ENCODE measurements at regions not wholly inside any gene's neighbourhood (a gene's known extent, or its start where the extent isn't known, plus 50 kb on each side); places are given as distances from the start of the nearest gene placed in this dataset.

DNA sequence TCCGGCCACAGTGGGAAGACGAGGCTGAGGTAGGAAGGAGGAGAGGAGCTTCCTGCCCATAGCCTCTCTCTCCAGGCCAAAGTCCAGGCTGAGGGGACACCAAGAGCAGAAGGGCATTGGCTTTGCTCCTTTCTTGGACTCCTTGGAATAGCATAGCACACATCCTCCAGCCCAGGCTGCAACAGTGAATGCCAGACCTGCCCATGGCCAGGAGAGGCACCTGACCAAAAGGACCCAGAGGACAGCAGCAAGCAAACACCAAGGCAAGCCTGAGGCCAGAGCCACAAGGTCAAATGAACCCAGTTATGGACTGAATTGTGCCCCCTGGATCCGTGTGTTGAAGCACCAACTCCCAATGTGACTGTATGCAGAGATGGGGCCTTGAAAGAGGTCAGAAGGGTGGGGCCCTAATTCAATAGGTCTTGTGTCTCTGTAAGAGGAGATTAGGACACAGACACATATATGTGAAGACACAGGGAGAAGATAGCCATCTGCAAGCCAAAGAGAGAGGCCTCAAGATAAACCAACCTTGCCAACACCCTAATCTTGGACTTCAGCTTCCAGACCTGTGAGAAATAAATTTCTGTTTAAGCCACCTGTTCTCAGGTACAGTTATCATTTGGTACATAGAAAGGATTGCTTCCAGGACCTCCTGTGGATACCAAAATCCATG is 126.5 kb upstream of the NXT1 start:
- ChIA-PET POLR2A (no interaction called here), CTCF (no interaction called here)
- no peak for DNase-seq (ENCODE audit: extremely low spot score)
- TF ChIP-seq SP1 (IDR thresholded peaks at IDR 0.05) (no peak), NFRKB (IDR thresholded peaks at IDR 0.05) (no peak), FOXM1 (IDR thresholded peaks at IDR 0.05; ENCODE audit: borderline replicate concordance) (no peak), TARDBP (IDR thresholded peaks at IDR 0.05) (no peak), HDGF (IDR thresholded peaks at IDR 0.05; ENCODE audit: borderline replicate concordance) (no peak), BHLHE40 (IDR thresholded peaks at IDR 0.05; ENCODE audit: borderline replicate concordance) (no peak)
- TF ChIP-seq, protein P1, sequence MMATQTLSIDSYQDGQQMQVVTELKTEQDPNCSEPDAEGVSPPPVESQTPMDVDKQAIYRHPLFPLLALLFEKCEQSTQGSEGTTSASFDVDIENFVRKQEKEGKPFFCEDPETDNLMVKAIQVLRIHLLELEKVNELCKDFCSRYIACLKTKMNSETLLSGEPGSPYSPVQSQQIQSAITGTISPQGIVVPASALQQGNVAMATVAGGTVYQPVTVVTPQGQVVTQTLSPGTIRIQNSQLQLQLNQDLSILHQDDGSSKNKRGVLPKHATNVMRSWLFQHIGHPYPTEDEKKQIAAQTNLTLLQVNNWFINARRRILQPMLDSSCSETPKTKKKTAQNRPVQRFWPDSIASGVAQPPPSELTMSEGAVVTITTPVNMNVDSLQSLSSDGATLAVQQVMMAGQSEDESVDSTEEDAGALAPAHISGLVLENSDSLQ (IDR thresholded peaks at IDR 0.05): no peak

DNA sequence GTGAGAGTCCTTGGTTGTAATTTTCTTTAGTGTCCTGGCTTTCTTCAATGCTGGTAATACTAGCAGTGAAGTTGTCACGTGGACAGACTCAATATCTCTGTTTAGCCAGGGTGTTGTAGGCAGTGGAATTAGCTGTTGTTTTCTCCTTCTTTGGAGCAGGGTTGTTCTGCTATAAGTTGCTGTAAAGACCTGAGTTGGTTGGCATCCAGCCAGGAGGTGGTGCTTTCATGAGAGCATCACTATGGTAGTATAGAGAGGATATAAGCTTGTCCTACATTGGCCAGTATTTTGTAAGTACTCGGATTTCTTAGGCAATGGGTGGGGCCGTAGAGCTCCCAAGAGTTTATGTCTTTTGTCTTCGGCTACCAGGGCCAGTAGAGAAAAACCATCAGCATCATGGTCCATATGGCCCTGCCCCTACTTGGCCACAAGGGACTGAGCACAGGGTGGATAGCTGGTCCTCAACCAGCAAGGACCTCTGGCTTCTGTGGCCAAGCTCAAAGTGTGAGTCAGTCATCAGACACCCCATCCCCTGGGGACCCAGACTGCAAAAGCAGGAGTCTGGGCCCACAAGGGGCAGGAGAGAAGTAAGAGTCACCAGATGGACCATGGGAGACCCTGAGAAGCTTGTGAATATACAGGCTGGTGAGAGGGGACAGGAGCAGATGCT is 127.9 kb upstream of the NXT1 start:
- POLR2A ChIA-PET: no interaction called here
- CTCF ChIA-PET: interaction anchor here (1.3 kb wide), 1 partner anchor 172 kb away, joined by 4 read pairs; no protein-coding TSS in a partner anchor

DNA sequence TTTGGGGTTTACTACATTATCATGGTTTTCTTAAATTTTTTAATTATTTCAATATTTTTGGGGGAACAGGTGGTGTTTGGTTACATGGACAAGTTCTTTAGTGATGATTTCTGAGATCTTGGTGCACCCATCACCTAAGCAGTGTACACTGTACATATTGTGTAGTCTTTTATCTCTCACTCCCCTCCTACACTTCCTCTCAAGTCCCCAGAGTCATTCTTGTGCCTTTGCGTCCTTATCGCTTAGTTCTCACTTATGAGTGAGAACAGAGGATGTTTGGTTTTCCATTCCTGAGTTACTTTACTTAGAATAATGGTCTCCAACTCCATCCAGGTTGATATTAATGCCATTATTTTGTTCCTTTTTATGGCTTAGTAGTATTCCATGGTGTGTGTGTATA is 130.9 kb upstream of the CD93 start:
- DNase-seq (ENCODE audit: extremely low spot score): no peak
- ChIA-PET CTCF (no interaction called here), POLR2A (no interaction called here)
- TF ChIP-seq TARDBP (IDR thresholded peaks at IDR 0.05) (no peak), ARNT (IDR thresholded peaks at IDR 0.05) (no peak), HDGF (IDR thresholded peaks at IDR 0.05; ENCODE audit: borderline replicate concordance) (no peak), SUZ12 (IDR thresholded peaks at IDR 0.05) (no peak), FOXK2 (IDR thresholded peaks at IDR 0.05) (no peak)

More for the DNA sequence above, 127.9 kb upstream of the NXT1 start:
- no peak for TF ChIP-seq ELF4 (IDR thresholded peaks at IDR 0.05)
- TF ChIP-seq BHLHE40 (IDR thresholded peaks at IDR 0.05; ENCODE audit: borderline replicate concordance): no peak
- TF ChIP-seq SUZ12 (IDR thresholded peaks at IDR 0.05): no peak
- TF ChIP-seq FOXA1 (IDR thresholded peaks at IDR 0.05): no peak
- TF ChIP-seq ZNF384 (IDR thresholded peaks at IDR 0.05): no peak
- TF ChIP-seq ARNT (IDR thresholded peaks at IDR 0.05): no peak
- no peak for TF ChIP-seq HDGF (IDR thresholded peaks at IDR 0.05; ENCODE audit: borderline replicate concordance)
- TF ChIP-seq SP1 (IDR thresholded peaks at IDR 0.05): no peak
- TF ChIP-seq, protein P1 (IDR thresholded peaks at IDR 0.05): no peak
- no peak for TF ChIP-seq NFRKB (IDR thresholded peaks at IDR 0.05)
- no peak for TF ChIP-seq L3MBTL2 (conservative IDR thresholded peaks at IDR 0.05)
- no peak for TF ChIP-seq CTBP1 (IDR thresholded peaks at IDR 0.05; ENCODE audit: borderline replicate concordance)
- TF ChIP-seq TARDBP (IDR thresholded peaks at IDR 0.05): no peak
- TF ChIP-seq LEF1 (IDR thresholded peaks at IDR 0.05; ENCODE audit: borderline replicate concordance): no peak
- no peak for TF ChIP-seq FOXM1 (IDR thresholded peaks at IDR 0.05; ENCODE audit: borderline replicate concordance)
- no peak for DNase-seq (ENCODE audit: extremely low spot score)

DNA sequence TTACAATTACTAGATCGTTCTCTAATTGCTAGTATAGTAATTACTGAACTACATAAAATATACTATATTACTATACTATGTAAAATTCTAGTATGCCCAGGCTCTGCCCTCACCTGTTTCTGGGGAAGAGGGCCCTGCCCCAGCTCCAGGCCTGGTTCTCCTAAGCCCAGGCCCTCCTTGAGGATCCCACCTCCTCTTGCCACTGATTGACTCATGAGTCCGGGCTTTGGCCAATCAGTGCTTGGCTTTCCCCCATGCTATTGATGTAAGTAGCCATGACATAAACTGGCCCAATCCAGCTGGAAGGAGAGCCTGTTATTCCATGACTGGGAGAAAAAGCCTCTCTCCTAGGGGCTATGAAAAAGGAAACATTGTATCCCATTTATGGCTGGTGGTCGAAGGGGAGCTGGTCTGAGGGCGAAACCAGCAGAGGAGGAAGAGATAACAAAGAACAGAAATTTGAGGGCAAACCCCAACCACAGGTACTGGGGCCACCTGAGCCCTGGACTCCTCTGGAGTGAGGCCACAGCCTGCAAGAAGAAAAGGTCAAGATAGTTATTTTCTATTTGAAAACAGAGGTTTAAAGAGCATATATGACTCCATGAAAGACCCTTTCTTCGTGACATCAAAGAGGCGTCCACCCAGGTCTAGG is 129.3 kb upstream of the CD93 start:
- TF ChIP-seq NFRKB (IDR thresholded peaks at IDR 0.05) (no peak), SP1 (IDR thresholded peaks at IDR 0.05) (no peak), HDGF (IDR thresholded peaks at IDR 0.05; ENCODE audit: borderline replicate concordance) (no peak), LEF1 (IDR thresholded peaks at IDR 0.05; ENCODE audit: borderline replicate concordance) (no peak), BHLHE40 (IDR thresholded peaks at IDR 0.05; ENCODE audit: borderline replicate concordance) (no peak), CTBP1 (IDR thresholded peaks at IDR 0.05; ENCODE audit: borderline replicate concordance) (no peak), ELF4 (IDR thresholded peaks at IDR 0.05) (no peak), FOXA1 (IDR thresholded peaks at IDR 0.05) (no peak), L3MBTL2 (conservative IDR thresholded peaks at IDR 0.05) (no peak)
- TF ChIP-seq, protein P1 (IDR thresholded peaks at IDR 0.05): no peak
- CTCF ChIA-PET: no interaction called here
- no peak for DNase-seq (ENCODE audit: extremely low spot score)
- POLR2A ChIA-PET: no interaction called here

DNA sequence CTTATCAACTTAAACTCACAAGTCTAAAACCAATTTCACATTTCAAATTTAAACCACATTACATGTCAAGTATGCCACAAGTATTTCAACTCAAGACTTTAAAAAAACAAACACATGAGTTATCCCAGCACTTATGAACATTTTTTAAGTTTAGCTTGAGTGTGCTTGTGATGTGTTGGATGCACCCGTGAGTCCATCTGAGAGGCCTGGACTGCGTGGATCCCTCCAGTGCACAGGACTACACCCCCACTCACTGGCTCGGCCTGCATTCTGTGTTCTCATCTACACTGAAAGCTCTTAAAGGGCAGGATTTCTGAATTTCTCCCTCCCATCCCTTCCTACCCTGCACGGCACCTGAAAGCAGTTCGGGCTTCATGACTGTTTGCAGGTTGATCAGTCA is 128.8 kb upstream of the CD93 start:
- ChIA-PET CTCF (no interaction called here), POLR2A (no interaction called here)
- DNase-seq (ENCODE audit: extremely low spot score): no peak

More for the DNA sequence above, 128.8 kb upstream of the CD93 start:
- TF ChIP-seq NFRKB (IDR thresholded peaks at IDR 0.05) (no peak), HDGF (IDR thresholded peaks at IDR 0.05; ENCODE audit: borderline replicate concordance) (no peak), TARDBP (IDR thresholded peaks at IDR 0.05) (no peak), L3MBTL2 (conservative IDR thresholded peaks at IDR 0.05) (no peak), FOXM1 (IDR thresholded peaks at IDR 0.05; ENCODE audit: borderline replicate concordance) (no peak), FOXA1 (IDR thresholded peaks at IDR 0.05) (no peak), LEF1 (IDR thresholded peaks at IDR 0.05; ENCODE audit: borderline replicate concordance) (no peak), BHLHE40 (IDR thresholded peaks at IDR 0.05; ENCODE audit: borderline replicate concordance) (no peak), ELF4 (IDR thresholded peaks at IDR 0.05) (no peak), FOXK2 (IDR thresholded peaks at IDR 0.05) (no peak), SP1 (IDR thresholded peaks at IDR 0.05) (no peak), CTBP1 (IDR thresholded peaks at IDR 0.05; ENCODE audit: borderline replicate concordance) (no peak), ARNT (IDR thresholded peaks at IDR 0.05) (no peak), ZNF384 (IDR thresholded peaks at IDR 0.05) (no peak), SUZ12 (IDR thresholded peaks at IDR 0.05) (no peak)
- TF ChIP-seq, protein P1 (IDR thresholded peaks at IDR 0.05): no peak

All from HEK293T (cell line).